ENCODE measurements at regions not wholly inside any gene's neighbourhood (a gene's known extent, or its start where the extent isn't known, plus 50 kb on each side); places are given as distances from the start of the nearest gene placed in this dataset.

- TF ChIP-seq POLR2A (IDR thresholded peaks at IDR 0.05) (no peak), CTCF (IDR thresholded peaks at IDR 0.05) (no peak)
- Histone ChIP-seq H3K36me3 (no peaks in the 10 kb centered on the region), H3K4me1 (no peaks in the 10 kb centered on the region), H3K27ac (no peak overlapping the region), H3K4me3 (no peak overlapping the region), H3K9me3 (no peaks in the 10 kb centered on the region), H3K27me3 (peaks cover 0 to 6% of the 10 kb centered on the region in 2 donors)
- DNase-seq: no peak
- intact Hi-C loops (cut with DNase I; ENCODE audit: low total_unique reads): no loop called here
Observed at GRCh38 chr5:51060953-51061352, 322.3 kb upstream of the ISL1 start.

GRCh38 chr5:51072937-51073336, 310.3 kb upstream of the ISL1 start:
- no peaks in the 10 kb centered on the region for H3K27me3 ChIP-seq
- H3K36me3 ChIP-seq: no peaks in the 10 kb centered on the region
- no peaks in the 10 kb centered on the region for H3K9me3 ChIP-seq
- intact Hi-C loops (cut with DNase I; ENCODE audit: low total_unique reads): no loop called here
- no peaks in the 10 kb centered on the region for H3K4me1 ChIP-seq
- no peak for TF ChIP-seq CTCF (IDR thresholded peaks at IDR 0.05)
- no peak for TF ChIP-seq POLR2A (IDR thresholded peaks at IDR 0.05)
- H3K4me3 ChIP-seq: no peak overlapping the region
- H3K27ac ChIP-seq: no peak overlapping the region
- no peak for DNase-seq

- Histone ChIP-seq H3K4me3 (no peak overlapping the region), H3K27ac (no peak overlapping the region), H3K36me3 (no peaks in the 10 kb centered on the region), H3K27me3 (no peaks in the 10 kb centered on the region), H3K9me3 (no peaks in the 10 kb centered on the region), H3K4me1 (no peaks in the 10 kb centered on the region)
- TF ChIP-seq POLR2A (IDR thresholded peaks at IDR 0.05) (no peak), CTCF (IDR thresholded peaks at IDR 0.05) (no peak)
- no peak for DNase-seq
- intact Hi-C loops (cut with DNase I; ENCODE audit: low total_unique reads): no loop called here
Observed at GRCh38 chr5:51082741-51083140, 300.5 kb upstream of the ISL1 start.

GRCh38 chr5:51091816-51092215, 291.4 kb upstream of the ISL1 start:
- Histone ChIP-seq H3K4me3 (no peak overlapping the region), H3K4me1 (no peaks in the 10 kb centered on the region), H3K9me3 (no peaks in the 10 kb centered on the region), H3K36me3 (no peaks in the 10 kb centered on the region), H3K27me3 (no peaks in the 10 kb centered on the region), H3K27ac (no peak overlapping the region)
- intact Hi-C loops (cut with DNase I; ENCODE audit: low total_unique reads): no loop called here
- TF ChIP-seq CTCF (IDR thresholded peaks at IDR 0.05): no peak
- no peak for TF ChIP-seq POLR2A (IDR thresholded peaks at IDR 0.05)
- DNase-seq: no peak

DNA sequence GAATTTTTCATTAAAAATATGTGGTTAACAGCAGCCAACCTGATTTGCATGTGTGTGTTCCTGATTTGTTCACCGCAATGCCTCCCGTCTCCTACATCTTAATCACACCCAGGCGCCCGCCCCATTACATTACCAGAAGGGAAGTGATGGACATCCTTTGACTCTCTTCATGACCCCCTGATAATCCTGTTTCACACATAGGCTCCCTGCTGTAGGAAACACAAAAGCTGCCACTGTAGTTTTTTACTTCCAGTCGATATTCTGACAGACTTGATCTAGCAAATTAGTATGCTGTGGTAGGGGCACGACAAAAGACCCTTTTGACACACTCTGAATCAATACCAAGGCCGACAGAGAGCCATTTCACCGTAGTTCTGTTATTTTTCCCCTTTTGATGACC, 287.8 kb upstream of the ISL1 start:
- TF ChIP-seq POLR2A (IDR thresholded peaks at IDR 0.05): no peak
- no peak for TF ChIP-seq CTCF (IDR thresholded peaks at IDR 0.05)
- H3K36me3 ChIP-seq: no peaks in the 10 kb centered on the region
- no peaks in the 10 kb centered on the region for H3K9me3 ChIP-seq
- no peaks in the 10 kb centered on the region for H3K4me1 ChIP-seq
- no peaks in the 10 kb centered on the region for H3K27me3 ChIP-seq
- no peak for DNase-seq
- intact Hi-C loops (cut with DNase I; ENCODE audit: low total_unique reads): no loop called here
- no peak overlapping the region for H3K27ac ChIP-seq
- no peak overlapping the region for H3K4me3 ChIP-seq

All from uterus (tissue), 3 donors.